Spleen (tissue), 11 donors: ENCODE measurements at regions not wholly inside any gene's neighbourhood (a gene's known extent, or its start where the extent isn't known, plus 50 kb on each side); places are given as distances from the start of the nearest gene placed in this dataset.
A peak's percentile ranks its signal among the peaks of the same experiment; 100 is the strongest.

Experiments used
- DNase-seq: peaks from one replicate; pipeline ENCODE4 v3.0.0-alpha.2; 2020
- H3K27ac ChIP-seq, 8 donors: fragments of 200-600 bp; sonication (generic) in 7 of 8; 1 replicate in 4 of 8; 2 replicates in 4 of 8; pipeline versions ENCODE4 v1.5.0 to v1.8.0; 2016 to 2021; ENCODE audit warnings: inconsistent platforms in 4 of 8, mild to moderate bottlenecking in 4 of 8, moderate library complexity in 1 of 8
- H3K27me3 ChIP-seq, 7 donors: fragments of 200-600 bp; sonication (generic) in 6 of 7; replicated peaks in 1 of 7; 1 replicate in 4 of 7; 2 replicates in 3 of 7; pipeline versions ENCODE4 v1.5.0 to v1.8.0; 2016 to 2021; ENCODE audit warnings: inconsistent platforms in 3 of 7, mild to moderate bottlenecking in 1 of 7
- H3K36me3 ChIP-seq, 6 donors: fragments of 200-600 bp; sonication (generic) in 5 of 6; 1 replicate in 4 of 6; 2 replicates in 2 of 6; pipeline versions ENCODE4 v1.5.0 to v1.8.0; 2016 to 2021; ENCODE audit warnings: inconsistent platforms in 2 of 6
- H3K4me1 ChIP-seq, 6 donors: fragments of 200-600 bp; sonication (generic) in 5 of 6; 1 replicate in 3 of 6; 2 replicates in 3 of 6; pipeline versions ENCODE4 v1.5.0 to v1.8.0; 2016 to 2021; ENCODE audit warnings: inconsistent platforms in 3 of 6
- H3K4me3 ChIP-seq, 8 donors: fragments of 200-600 bp; sonication (generic) in 7 of 8; 1 replicate in 4 of 8; 2 replicates in 4 of 8; pipeline versions ENCODE4 v1.5.0 to v1.8.0; 2016 to 2021; ENCODE audit warnings: inconsistent platforms in 4 of 8, mild to moderate bottlenecking in 4 of 8, moderate library complexity in 2 of 8
- H3K9me3 ChIP-seq, 8 donors: fragments of 200-600 bp; sonication (generic) in 7 of 8; 1 replicate in 4 of 8; 2 replicates in 4 of 8; pipeline versions ENCODE4 v1.5.0 to v1.8.0; 2016 to 2021; ENCODE audit warnings: inconsistent platforms in 4 of 8
- CTCF ChIP-seq, 11 experiments: fragments of 200-600 bp in 7 of 11; fragments of 450-650 bp in 4 of 11; sonication (generic) in 4 of 11; IDR thresholded peaks in 8 of 11; conservative IDR thresholded peaks in 3 of 11; 1 replicate in 7 of 11; 2 replicates in 4 of 11; pipeline versions ENCODE4 v1.4.0 to v1.8.0; 2016 to 2021; ENCODE audit warnings: antibody characterized with exemption in 11 of 11, inconsistent platforms in 4 of 11, mild to moderate bottlenecking in 1 of 11
- POLR2A ChIP-seq, 3 donors: fragments of 450-650 bp; IDR thresholded peaks; one replicate each; pipeline ENCODE4 v1.5.1; 2017; ENCODE audit warnings: antibody characterized with exemption in 3 of 3, mild to moderate bottlenecking in 1 of 3
- POLR2AphosphoS5 ChIP-seq, 3 donors: sonication (generic); formaldehyde crosslinking; IDR thresholded peaks; one replicate each; pipeline ENCODE4 v1.5.1; 2017; ENCODE audit warnings: antibody characterized with exemption in 3 of 3
- WGBS, 5 donors: extraction: QIAGEN DNeasy Blood & Tissue Kit in 3 of 5; methylation state at CpG; one replicate each; pipeline versions ENCODE4 v1.1.5 to v1.1.7; 2013 to 2018; 5-methylcytosine and 5-hydroxymethylcytosine counted together
- intact Hi-C: fragments of 100-400 bp; cut with DNase I; formaldehyde crosslinking; loops from one replicate; pipeline ENCODE4 v1.15.0; 2023; ENCODE audit warnings: low total_unique reads
- donor health status: healthy with polysubstance abuse.
- donor health status: DM: no; HTN: no; CAD: no; lungs with moderate emphysema.
- donor health status: DM: no; HTN: no; CAD: no.
- donor health status: Bipolar disorder and iron deficiency.
- donor health status: healthy.
- donor health status: DM: no; HTN: no; CAD: no.
- donor health status: DM: yes; HTN: yes; CAD: no.

DNA sequence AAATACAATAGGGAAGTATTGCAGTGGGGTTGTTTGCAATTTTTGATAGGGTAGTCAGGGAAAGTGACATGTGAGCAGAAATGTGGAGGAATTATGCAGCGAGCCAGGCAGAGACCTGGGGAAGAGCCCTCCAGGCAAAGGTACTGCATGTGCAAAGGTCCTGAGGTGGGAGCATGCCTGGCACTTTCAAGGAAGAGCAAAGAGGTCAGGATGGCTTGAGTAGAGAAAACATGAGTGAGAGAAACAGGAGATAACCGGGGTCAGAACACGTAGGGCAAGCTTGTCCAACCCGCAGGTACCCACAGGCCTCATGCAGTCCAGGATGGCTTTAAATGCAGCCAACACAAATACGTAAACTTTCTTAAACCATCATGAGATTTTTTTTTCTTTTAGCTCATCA is 71.0 kb downstream of the COQ2 start:
- Histone ChIP-seq H3K36me3 (no peaks in the 10 kb centered on the region), H3K27me3 (no peaks in the 10 kb centered on the region), H3K9me3 (no peaks in the 10 kb centered on the region), H3K4me1 (peaks cover 20 to 95% (median 63%) of the 10 kb centered on the region in 6 donors), H3K27ac (peak overlapping the region in 5 of 8 donors; percentile 7 to 85 (median 65)), H3K4me3 (no peak overlapping the region)
- no peak for DNase-seq
- TF ChIP-seq CTCF (IDR thresholded peaks at IDR 0.05 in 8 of 11, conservative IDR thresholded peaks at IDR 0.05 in 3 of 11) (no peak), POLR2A (IDR thresholded peaks at IDR 0.05) (no peak), POLR2AphosphoS5 (IDR thresholded peaks at IDR 0.05) (no peak)
- WGBS, 5 donors = 93 to 97% (median 96%) methylated on average over 5 of the region's 5 CpGs
- intact Hi-C loops = no loop called here

- H3K27me3 ChIP-seq = no peaks in the 10 kb centered on the region
- peaks cover 12 to 81% (median 50%) of the 10 kb centered on the region in 6 donors for H3K4me1 ChIP-seq
- peak overlapping the region in 7 of 8 donors; percentile 39 to 85 (median 66) for H3K27ac ChIP-seq
- TF ChIP-seq POLR2AphosphoS5 (IDR thresholded peaks at IDR 0.05) (peak in 1 of 3 donors; percentile 76), POLR2A (IDR thresholded peaks at IDR 0.05) (no peak), CTCF (IDR thresholded peaks at IDR 0.05 in 8 of 11, conservative IDR thresholded peaks at IDR 0.05 in 3 of 11) (peak in 2 of 11 experiments; percentile 11 to 25)
- no peaks in the 10 kb centered on the region for H3K36me3 ChIP-seq
- H3K9me3 ChIP-seq = no peaks in the 10 kb centered on the region
- intact Hi-C loops = no loop called here
- H3K4me3 ChIP-seq = peak overlapping the region in 1 of 8 donors; percentile 25
- WGBS, 5 donors = 46 to 62% (median 55%) methylated on average over 9 of the region's 9 CpGs
- peak; percentile 75 for DNase-seq
Measured at GRCh38 chr4:83212041-83212851, 72.4 kb downstream of the COQ2 start.

DNA sequence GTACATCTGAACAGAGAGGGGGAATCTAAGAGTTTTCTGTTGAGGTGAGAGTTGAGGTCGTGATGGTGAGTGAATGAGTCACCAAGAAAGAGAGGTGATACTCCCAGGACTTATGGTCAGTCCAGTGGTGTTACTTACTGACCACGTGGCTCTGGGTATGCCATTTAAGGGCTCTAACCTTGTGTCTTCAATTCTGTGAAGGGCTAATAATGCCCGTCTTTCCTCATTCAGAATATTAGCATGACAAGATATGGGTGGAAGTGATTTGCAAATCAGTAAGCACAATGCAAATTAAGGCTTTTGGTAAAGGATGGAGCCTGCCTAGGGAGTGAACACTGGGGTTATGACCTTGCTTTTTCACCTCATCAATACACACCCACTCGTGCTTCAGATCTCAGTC is 75.2 kb downstream of the COQ2 start:
- no peaks in the 10 kb centered on the region for H3K36me3 ChIP-seq
- TF ChIP-seq POLR2AphosphoS5 (IDR thresholded peaks at IDR 0.05) (no peak), POLR2A (IDR thresholded peaks at IDR 0.05) (no peak), CTCF (IDR thresholded peaks at IDR 0.05 in 8 of 11, conservative IDR thresholded peaks at IDR 0.05 in 3 of 11) (no peak)
- WGBS, 5 donors = 69 to 84% (median 74%) methylated on average over 4 of the region's 4 CpGs
- no peak for DNase-seq
- H3K27me3 ChIP-seq = no peaks in the 10 kb centered on the region
- H3K4me3 ChIP-seq = no peak overlapping the region
- H3K4me1 ChIP-seq = peaks cover 4 to 65% (median 39%) of the 10 kb centered on the region in 6 donors
- no peaks in the 10 kb centered on the region for H3K9me3 ChIP-seq
- intact Hi-C loops = no loop called here
- no peak overlapping the region for H3K27ac ChIP-seq
